Stimulated activated memory B cell treated with anti-CD40 and anti-IgM and Interleukin-4, amounts not matched to agents 10 μg/mL and 1 μg/mL and 100 μg/mL, for 72 hours (primary cell): ENCODE measurements at regions not wholly inside any gene's neighbourhood (a gene's known extent, or its start where the extent isn't known, plus 50 kb on each side); places are given as distances from the start of the nearest gene placed in this dataset.
A peak's percentile ranks its signal among the peaks of the same experiment; 100 is the strongest.
"Not testable (repeated sequence)": the region's sequence is repeated elsewhere in the genome, so short reads cannot be mapped to it uniquely, and the experiment has no call there.

ENCODE experiments used
- ATAC-seq: fragments of 150-1000 bp; cut with Tn5 transposase; 2 replicates; pipeline ENCODE4 v1.10.0; 2021
- H3K27ac Mint-ChIP-seq: one replicate; pipeline ENCODE4 v1.8.0; 2022; ENCODE audit warnings: mild to moderate bottlenecking, mixed read lengths
- H3K27me3 Mint-ChIP-seq: one replicate; pipeline ENCODE4 v1.8.0; 2022; ENCODE audit warnings: mixed read lengths
- H3K36me3 Mint-ChIP-seq: one replicate; pipeline ENCODE4 v1.8.0; 2022; ENCODE audit warnings: mixed read lengths
- H3K4me1 Mint-ChIP-seq: one replicate; pipeline ENCODE4 v1.8.0; 2022; ENCODE audit warnings: mixed read lengths
- H3K4me3 Mint-ChIP-seq: one replicate; pipeline ENCODE4 v1.8.0; 2022; ENCODE audit warnings: mild to moderate bottlenecking, moderate library complexity, mixed read lengths
- H3K9me3 Mint-ChIP-seq: one replicate; pipeline ENCODE4 v1.8.0; 2022; ENCODE audit warnings: mixed read lengths

DNA sequence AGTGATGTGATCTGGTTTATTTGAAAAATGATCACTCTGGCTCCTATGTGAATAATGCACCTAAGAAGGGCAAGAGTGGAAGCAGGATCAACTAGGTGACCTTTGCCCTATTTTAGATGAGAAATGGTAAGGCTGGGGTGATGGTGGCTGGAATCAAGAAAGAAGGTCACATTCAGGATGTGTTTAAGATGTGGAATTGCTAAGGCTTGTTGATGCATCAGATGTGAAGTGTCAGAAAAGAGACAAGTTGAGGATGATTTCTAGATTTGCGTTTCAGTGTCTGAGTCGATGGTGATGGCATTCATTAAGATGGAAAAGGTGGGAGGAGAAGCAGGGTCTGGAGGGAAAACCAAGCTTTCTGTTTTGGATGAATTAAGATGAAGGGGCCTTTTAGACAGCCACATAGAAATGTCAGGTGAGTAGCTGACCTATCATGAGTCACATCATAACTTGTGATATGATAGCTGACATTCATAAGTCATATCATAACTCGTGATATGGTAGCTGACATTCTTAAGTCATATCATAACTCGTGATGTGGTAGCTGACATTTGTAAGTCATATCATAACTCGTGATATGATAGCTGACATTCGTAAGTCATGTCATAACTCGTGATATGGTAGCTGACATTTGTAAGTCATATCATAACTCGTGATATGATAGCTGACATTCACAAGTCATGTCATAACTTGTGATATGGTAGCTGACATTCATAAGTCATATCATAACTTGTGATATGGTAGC is 101.2 kb upstream of the SEC11C start:
- no peak overlapping the region for H3K4me3 Mint-ChIP-seq
- H3K36me3 Mint-ChIP-seq: peaks cover 10% of the 10 kb centered on the region
- H3K9me3 Mint-ChIP-seq: peaks cover 8% of the 10 kb centered on the region
- H3K27ac Mint-ChIP-seq: peak overlapping the region; percentile 89
- no peak for ATAC-seq
- H3K27me3 Mint-ChIP-seq: no peaks in the 10 kb centered on the region
- peaks cover 24% of the 10 kb centered on the region for H3K4me1 Mint-ChIP-seq

DNA sequence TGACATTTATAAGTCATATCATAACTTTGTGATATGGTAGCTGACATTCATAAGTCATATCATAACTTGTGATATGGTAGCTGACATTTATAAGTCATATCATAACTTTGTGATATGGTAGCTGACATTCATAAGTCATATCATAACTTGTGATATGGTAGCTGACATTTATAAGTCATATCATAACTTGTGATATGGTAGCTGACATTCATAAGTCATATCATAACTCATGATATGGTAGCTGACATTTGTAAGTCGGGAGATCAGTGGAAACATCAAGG is 100.7 kb upstream of the SEC11C start:
- H3K4me3 Mint-ChIP-seq, H3K9me3 Mint-ChIP-seq, ATAC-seq, H3K27me3 Mint-ChIP-seq, H3K36me3 Mint-ChIP-seq: not testable (repeated sequence)
- Mint-ChIP-seq H3K4me1 (peaks cover 24% of the 10 kb centered on the region), H3K27ac (peak overlapping the region; percentile 47)

DNA sequence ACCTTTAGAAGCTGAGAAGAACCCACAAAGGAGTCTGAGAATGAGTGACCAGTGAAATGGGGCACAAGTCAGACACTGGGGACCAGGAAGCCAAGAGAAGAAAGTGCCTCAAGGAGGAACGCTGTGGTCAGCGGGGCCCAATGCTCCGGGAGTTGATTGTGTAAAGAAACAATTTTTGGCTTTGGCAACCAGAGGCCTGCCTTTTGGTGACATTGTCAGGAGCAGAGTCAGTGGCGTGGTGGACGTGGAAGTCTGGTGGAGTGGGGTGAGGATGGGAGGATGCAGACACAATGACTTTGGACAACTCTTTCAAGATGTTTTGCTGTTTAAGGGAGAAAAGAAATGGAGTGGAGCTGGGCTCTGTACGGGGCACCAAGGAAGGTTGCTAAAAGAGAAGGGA is 100.2 kb upstream of the SEC11C start:
- Mint-ChIP-seq H3K27ac (peak overlapping the region; percentile 47), H3K9me3 (peaks cover 8% of the 10 kb centered on the region), H3K27me3 (no peaks in the 10 kb centered on the region), H3K4me3 (no peak overlapping the region), H3K4me1 (peaks cover 24% of the 10 kb centered on the region), H3K36me3 (peaks cover 10% of the 10 kb centered on the region)
- no peak for ATAC-seq

DNA sequence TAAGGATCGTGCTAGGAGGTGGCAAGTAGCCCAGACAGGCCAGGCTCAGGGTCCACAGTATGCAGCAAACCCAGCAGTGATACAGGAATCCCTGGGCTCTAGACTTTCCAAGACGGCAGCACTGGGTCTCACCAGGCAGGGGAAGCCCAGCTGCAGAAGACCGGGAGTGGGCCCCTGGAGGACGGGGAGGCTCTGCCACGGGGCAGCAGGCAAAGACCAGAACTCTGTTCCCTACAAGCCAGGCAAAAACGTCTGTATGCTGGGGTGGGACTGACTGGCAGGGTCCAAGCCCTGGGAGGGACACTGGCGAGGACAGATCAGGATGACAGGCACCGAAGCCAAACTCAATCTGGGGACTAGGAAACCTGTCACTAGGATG is 98.9 kb upstream of the SEC11C start:
- Mint-ChIP-seq H3K9me3 (peaks cover 8% of the 10 kb centered on the region), H3K27ac (peak overlapping the region; percentile 47), H3K27me3 (no peaks in the 10 kb centered on the region), H3K4me3 (no peak overlapping the region), H3K36me3 (peaks cover 10% of the 10 kb centered on the region), H3K4me1 (peaks cover 24% of the 10 kb centered on the region)
- no peak for ATAC-seq

DNA sequence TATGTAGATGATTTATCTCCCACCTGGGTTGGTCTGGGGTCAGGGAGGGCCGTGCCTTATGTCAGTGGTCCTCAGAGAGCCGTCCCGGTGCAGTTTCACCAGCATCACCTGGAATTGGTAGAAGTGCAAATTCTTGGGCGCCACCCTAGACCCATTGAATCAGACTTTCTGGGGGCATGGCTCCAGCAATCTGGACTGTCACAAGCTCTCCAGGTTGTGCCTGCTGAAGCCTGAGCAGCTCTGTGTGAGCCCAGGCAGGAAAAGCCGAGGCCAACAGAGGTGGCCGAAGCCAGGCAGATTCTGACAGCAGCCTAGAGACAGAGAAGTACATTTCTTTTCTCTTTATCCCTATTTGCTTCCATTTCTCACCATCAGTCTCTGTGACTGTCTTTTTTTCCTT is 98.4 kb upstream of the SEC11C start:
- Mint-ChIP-seq H3K4me1 (peaks cover 24% of the 10 kb centered on the region), H3K27me3 (no peaks in the 10 kb centered on the region), H3K36me3 (peaks cover 10% of the 10 kb centered on the region), H3K9me3 (peaks cover 8% of the 10 kb centered on the region), H3K27ac (no peak overlapping the region), H3K4me3 (no peak overlapping the region)
- no peak for ATAC-seq

DNA sequence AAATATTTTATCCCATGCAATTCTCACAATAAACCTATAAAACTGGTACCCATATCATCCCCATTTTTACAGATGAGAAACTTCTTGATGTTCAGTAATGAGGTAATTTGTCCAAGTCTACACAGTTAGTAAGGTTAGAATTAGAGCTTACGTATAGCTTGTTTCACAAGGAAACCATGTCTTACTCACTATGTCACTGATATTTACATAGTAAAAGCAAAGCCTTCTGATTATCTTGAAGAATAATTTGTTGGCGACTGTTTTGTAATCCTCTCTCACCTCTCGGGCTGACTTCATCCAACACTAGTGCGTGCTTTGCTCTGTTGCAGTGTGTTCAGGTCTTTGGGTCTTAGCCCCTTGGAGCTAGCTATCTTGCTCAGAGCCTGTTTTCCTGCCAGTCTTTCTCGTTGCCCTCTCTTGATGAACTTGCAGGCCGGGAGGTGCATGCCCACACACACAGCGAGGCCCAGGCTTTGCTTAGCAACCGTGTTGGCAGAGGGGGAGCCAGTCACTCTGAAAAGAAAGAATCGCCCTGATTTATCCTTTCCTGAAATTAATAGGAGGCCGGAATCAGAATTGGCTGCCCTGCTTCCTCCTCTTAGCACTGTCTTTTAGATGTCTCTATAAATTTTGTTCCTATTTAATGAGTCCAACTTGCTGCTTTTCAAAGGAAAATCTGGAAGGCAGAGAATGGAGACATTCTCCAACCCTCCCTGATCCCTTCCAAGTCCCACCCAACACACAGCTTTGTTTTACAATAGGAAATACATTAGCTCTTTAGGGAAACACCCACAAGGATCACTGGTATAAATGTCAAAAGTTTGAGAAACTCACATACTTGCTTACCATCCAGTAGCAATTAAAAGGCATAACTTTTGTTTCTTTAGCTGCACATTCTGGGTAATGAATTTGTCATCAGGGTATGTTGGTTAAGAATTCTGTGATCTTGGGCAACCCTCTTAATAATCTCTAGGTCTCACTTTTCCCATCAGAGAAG is 97.6 kb upstream of the SEC11C start:
- Mint-ChIP-seq H3K27ac (no peak overlapping the region), H3K36me3 (peaks cover 10% of the 10 kb centered on the region), H3K4me1 (peaks cover 24% of the 10 kb centered on the region), H3K4me3 (no peak overlapping the region), H3K27me3 (no peaks in the 10 kb centered on the region), H3K9me3 (peaks cover 8% of the 10 kb centered on the region)
- ATAC-seq: no peak

DNA sequence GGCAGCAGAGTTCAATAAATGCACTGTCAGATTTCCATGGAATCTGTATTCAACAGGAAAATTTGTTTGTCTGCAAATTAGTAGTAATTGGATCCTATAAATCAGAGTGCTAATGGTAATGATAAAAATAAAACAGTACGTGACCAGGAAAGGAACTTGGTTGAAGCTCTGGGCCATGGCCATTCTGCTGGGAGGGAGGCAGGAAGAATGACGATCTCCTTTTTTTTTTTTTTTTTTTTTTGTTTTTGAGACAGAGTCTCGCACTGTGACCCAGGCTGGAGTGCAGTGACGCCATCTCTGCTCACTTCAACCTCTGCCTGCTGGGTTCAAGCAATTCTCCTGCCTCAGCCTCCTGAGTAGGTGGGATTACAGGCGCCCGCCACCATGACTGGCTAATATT is 94.8 kb upstream of the SEC11C start:
- Mint-ChIP-seq H3K36me3 (no peaks in the 10 kb centered on the region), H3K4me3 (no peak overlapping the region), H3K9me3 (no peaks in the 10 kb centered on the region), H3K27ac (no peak overlapping the region), H3K4me1 (peaks cover 6% of the 10 kb centered on the region), H3K27me3 (no peaks in the 10 kb centered on the region)
- no peak for ATAC-seq

DNA sequence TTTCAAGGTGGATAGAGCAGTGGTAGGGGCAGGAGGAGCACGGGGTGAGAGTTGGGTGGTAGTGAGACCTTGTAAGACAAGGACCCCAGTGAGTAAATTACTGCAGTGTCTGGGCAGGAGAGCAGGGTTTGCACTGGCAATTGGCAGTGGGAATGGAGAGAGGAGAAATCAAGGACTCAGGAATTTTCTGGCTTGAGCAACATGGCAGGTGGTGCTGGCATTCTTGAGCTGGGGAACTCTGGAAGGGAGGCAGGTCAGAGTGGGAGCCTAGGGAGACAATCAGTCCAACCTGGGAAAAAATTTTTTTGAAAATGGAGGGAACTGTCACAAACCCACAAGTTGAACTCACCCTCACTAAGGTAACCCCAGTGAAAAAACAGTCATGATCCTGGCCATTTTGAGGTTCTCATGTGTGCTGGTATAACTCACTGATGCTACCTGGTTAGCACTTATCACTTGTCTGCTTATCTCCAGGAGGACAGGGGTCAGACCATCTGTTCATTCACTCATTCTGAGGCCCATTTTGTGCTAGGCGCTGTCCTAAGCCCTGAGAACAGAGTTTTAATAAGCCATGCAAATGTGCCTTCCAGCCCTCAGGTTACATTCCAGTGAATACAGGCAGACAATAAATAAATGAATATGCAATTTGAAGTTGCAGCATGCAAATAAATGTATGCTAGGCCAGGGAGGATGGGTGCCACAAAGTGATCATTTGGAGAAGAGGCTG is 92.2 kb upstream of the SEC11C start:
- Mint-ChIP-seq H3K36me3 (no peaks in the 10 kb centered on the region), H3K27me3 (no peaks in the 10 kb centered on the region), H3K4me1 (peaks cover 13% of the 10 kb centered on the region), H3K27ac (no peak overlapping the region), H3K9me3 (no peaks in the 10 kb centered on the region), H3K4me3 (no peak overlapping the region)
- ATAC-seq: no peak

DNA sequence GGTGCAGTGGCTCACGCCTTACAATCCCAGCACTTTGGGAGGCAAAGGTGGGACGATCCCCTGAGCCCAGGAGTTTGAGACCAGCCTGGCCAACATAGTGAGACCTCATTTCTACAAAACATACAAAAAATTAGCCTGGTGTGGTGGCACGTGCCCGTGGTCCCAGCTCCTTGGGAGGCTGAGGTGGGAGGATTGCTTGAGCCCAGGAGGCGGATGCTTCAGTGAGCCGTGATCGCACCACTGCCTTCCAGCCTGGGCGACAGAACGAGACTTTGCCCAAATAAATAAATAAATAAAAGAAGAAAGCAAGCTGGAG is 91.7 kb upstream of the SEC11C start:
- Mint-ChIP-seq H3K27ac (no peak overlapping the region), H3K9me3 (peaks cover 1% of the 10 kb centered on the region), H3K36me3 (no peaks in the 10 kb centered on the region), H3K27me3 (no peaks in the 10 kb centered on the region), H3K4me1 (peaks cover 13% of the 10 kb centered on the region), H3K4me3 (no peak overlapping the region)
- no peak for ATAC-seq

DNA sequence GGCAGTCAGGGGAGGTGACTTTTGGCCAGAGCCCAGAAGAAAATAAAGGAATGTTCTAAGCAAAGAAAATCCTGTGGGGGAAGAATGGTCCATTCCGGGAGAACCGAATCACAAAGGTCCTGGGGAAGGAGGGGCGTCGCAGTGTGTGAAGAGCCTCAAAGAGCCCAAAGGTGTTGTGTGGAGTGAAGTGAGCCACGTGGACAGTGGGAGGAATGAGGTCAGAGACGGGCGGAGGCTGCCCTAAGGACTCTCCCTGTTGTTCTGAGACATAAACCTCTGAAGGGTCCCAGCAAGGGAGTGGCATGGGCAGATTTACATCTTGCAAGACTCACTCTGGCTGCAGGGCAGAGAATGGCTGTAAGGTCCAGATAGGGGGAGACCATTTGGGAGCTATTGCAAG is 91.3 kb upstream of the SEC11C start:
- no peak overlapping the region for H3K27ac Mint-ChIP-seq
- H3K27me3 Mint-ChIP-seq: no peaks in the 10 kb centered on the region
- H3K4me3 Mint-ChIP-seq: no peak overlapping the region
- H3K9me3 Mint-ChIP-seq: peaks cover 2% of the 10 kb centered on the region
- ATAC-seq: no peak
- peaks cover 13% of the 10 kb centered on the region for H3K4me1 Mint-ChIP-seq
- H3K36me3 Mint-ChIP-seq: no peaks in the 10 kb centered on the region

DNA sequence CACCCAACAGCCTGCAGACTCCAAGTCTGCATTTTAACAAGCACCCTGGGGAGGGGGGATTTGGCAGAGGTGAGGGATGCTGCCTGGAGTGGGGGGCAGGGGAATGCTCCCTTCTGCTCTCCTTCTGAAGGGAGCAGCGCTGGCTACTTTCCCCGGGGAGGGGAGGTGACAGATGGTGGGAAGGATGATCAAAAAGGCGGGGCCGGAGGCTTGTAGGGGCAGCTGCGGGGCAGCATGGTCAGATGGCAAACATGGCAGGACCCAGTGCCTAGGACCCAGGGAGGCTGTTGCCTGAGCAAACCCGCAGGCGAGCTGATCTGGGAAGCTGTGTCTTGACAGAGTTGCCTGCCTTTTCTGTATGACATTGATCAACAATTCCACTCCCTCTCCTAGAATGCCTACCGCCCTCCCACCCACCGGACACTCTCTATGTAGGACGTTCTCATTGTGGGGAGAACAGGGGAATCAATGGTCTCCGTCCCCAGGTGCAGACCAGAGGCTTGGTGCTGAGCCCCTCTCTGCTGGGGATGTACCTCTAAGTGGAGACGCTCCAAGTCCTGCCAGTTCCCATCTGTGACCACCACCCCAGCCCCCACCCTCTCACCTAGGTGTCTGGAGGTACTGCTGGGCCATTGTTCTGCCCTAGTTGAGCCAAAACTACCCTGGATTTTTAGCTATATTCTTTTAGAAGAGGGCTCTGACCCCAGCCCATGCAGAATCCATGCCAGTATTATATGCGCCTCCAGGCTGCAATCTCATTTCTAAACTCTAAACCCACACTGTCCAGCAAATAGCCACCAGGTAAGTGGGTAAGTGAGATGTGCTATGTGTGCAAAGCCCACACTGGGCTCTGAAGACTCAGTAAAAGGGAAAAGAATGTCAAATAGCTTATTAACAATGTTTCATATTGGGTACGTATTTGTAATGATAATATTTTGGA is 89.7 kb upstream of the SEC11C start:
- peak overlapping the region; percentile 55 for H3K27ac Mint-ChIP-seq
- peaks cover 13% of the 10 kb centered on the region for H3K4me1 Mint-ChIP-seq
- H3K9me3 Mint-ChIP-seq: peaks cover 2% of the 10 kb centered on the region
- ATAC-seq: no peak
- no peaks in the 10 kb centered on the region for H3K27me3 Mint-ChIP-seq
- H3K4me3 Mint-ChIP-seq: no peak overlapping the region
- no peaks in the 10 kb centered on the region for H3K36me3 Mint-ChIP-seq

DNA sequence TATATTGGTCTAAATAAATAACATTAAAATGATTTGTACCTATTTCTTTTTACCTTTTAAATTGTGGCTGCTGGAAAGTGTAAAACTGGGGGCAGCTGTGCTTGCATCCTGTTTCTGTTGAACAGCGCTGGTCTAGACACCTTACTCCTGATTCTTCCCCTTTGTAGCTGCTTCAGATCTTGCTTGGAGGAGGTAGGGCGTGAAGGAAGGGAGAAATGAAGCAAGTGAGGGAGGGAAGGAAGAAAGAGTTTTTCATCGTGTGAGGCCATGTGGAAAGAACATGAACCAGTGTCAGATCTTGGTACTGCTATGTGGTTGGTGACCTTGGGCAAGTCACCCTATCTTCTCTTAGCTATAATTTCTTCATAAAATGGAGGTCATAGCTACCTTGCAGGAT is 89.0 kb upstream of the SEC11C start:
- Mint-ChIP-seq H3K4me3 (no peak overlapping the region), H3K36me3 (no peaks in the 10 kb centered on the region), H3K27ac (peak overlapping the region; percentile 55), H3K4me1 (peaks cover 15% of the 10 kb centered on the region), H3K27me3 (no peaks in the 10 kb centered on the region), H3K9me3 (peaks cover 2% of the 10 kb centered on the region)
- peak; percentile 43 for ATAC-seq

DNA sequence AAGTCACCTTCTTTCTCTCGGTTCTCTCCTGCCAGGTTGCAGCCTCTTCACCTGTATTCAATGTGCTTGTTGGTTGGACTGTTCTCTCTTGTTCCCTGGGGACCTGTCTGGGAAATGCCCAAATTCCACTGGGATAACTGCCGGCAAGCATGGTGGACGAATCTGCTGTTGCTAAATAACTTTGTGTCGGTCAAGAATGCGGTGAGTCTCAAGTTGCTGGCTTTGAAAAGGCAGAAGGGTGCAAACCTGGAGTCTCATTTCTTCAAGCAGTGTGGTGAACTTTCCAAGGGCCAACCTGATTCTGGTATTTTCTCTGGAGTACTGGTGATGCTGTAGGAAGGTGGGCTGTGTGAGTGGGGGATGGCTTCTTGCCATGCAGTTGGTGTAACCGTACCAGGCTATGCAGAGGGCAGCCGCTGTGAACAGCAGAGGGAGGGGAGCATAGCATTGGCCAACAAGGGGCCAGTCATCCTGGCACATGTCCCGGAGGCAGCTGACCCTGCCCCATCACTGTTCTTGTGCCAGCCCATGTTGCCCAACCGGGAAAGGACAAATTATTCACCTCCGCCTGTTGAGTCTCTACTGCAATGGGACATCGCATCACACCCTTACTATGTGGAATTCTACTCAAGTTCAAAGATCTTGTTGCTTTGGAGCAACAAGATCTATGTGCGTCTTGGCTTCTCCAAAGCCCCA is 88.1 kb upstream of the SEC11C start:
- Mint-ChIP-seq H3K27ac (no peak overlapping the region), H3K9me3 (peaks cover 2% of the 10 kb centered on the region), H3K36me3 (no peaks in the 10 kb centered on the region), H3K4me1 (peaks cover 24% of the 10 kb centered on the region), H3K4me3 (no peak overlapping the region), H3K27me3 (no peaks in the 10 kb centered on the region)
- no peak for ATAC-seq
